ENCODE measurements at regions not wholly inside any gene's neighbourhood (a gene's known extent, or its start where the extent isn't known, plus 50 kb on each side); places are given as distances from the start of the nearest gene placed in this dataset.

- peaks cover 9 to 30% of the 10 kb centered on the region in 2 experiments; a peak in 2 of 4 replicates for H3K9me3 ChIP-seq (ENCODE audit: control insufficient read depth in 1 of 2, insufficient read depth in 1 of 2, low read depth in 1 of 2, low read length in 2 of 2)
- CTCF ChIA-PET = no interaction called here
Observed at GRCh38 chr21:20646431-20647165, 351.6 kb upstream of the NCAM2 start.

More at GRCh38 chr21:20646431-20647165, 351.6 kb upstream of the NCAM2 start:
- ChIA-PET RAD21 (ENCODE audit: low non-redundant PET in 1 of 2, low total read pairs in 2 of 2, uncharacterized antibody in 2 of 2, unreplicated experiment in 2 of 2) (no interaction called here), POLR2A (no interaction called here)
- BruUV-seq (replicated peaks) = no TSS peak
- Histone ChIP-seq H3K79me2 (ENCODE audit: insufficient read depth, low read length) (no peaks in the 10 kb centered on the region), H3K27ac (ENCODE audit: low read depth, low read length) (no peak overlapping the region), H3K36me3 (ENCODE audit: control insufficient read depth in 1 of 2, insufficient read depth in 2 of 2, low read length in 2 of 2) (no peaks in the 10 kb centered on the region), H3K4me2 (ENCODE audit: low read length) (no peak overlapping the region), H3K9me2 (ENCODE audit: insufficient read depth) (no peaks in the 10 kb centered on the region), H3K4me1 (ENCODE audit: control insufficient read depth in 1 of 2, insufficient read depth in 2 of 2, low read length in 2 of 2) (no peaks in the 10 kb centered on the region), H2AFZ (ENCODE audit: low read depth, low read length, poor library complexity, severe bottlenecking) (no peak overlapping the region), H3K27me3 (ENCODE audit: insufficient read depth, low read length) (no peaks in the 10 kb centered on the region), H4K20me1 (ENCODE audit: insufficient read depth) (no peaks in the 10 kb centered on the region), H3K4me3 (replicated peaks in 1 of 2; ENCODE audit: low read depth in 1 of 2, low read length in 2 of 2) (no peak overlapping the region), H3K9ac (ENCODE audit: low read length) (no peak overlapping the region)
- intact Hi-C loops (cut with micrococcal nuclease) = no loop called here
- TF ChIP-seq SRF (IDR thresholded peaks at IDR 0.05; ENCODE audit: low read depth) (no peak), YY1 (IDR thresholded peaks at IDR 0.05; ENCODE audit: extremely low read depth, insufficient replicate concordance, low read depth, low read length) (no peak), CBX3 (IDR thresholded peaks at IDR 0.05; ENCODE audit: low read depth) (no peak), SP1 (IDR thresholded peaks at IDR 0.05; ENCODE audit: low read depth) (no peak), RAD21 (IDR thresholded peaks at IDR 0.05; ENCODE audit: low read depth) (no peak), TCF7L2 (IDR thresholded peaks at IDR 0.05; ENCODE audit: borderline replicate concordance, extremely low read depth, insufficient read depth, insufficient read length) (no peak), POLR2A (IDR thresholded peaks at IDR 0.05; ENCODE audit: borderline replicate concordance, extremely low read depth, insufficient read depth, insufficient read length) (no peak), ELF1 (IDR thresholded peaks at IDR 0.05; ENCODE audit: borderline replicate concordance, low read depth) (no peak), FOSL1 (IDR thresholded peaks at IDR 0.05; ENCODE audit: low read depth) (no peak), EGR1 (IDR thresholded peaks at IDR 0.05; ENCODE audit: low read depth) (no peak), JUND (IDR thresholded peaks at IDR 0.05) (no peak), POLR2AphosphoS5 (IDR thresholded peaks at IDR 0.05; ENCODE audit: low read depth, low read length) (no peak)
- TF ChIP-seq, protein P1, sequence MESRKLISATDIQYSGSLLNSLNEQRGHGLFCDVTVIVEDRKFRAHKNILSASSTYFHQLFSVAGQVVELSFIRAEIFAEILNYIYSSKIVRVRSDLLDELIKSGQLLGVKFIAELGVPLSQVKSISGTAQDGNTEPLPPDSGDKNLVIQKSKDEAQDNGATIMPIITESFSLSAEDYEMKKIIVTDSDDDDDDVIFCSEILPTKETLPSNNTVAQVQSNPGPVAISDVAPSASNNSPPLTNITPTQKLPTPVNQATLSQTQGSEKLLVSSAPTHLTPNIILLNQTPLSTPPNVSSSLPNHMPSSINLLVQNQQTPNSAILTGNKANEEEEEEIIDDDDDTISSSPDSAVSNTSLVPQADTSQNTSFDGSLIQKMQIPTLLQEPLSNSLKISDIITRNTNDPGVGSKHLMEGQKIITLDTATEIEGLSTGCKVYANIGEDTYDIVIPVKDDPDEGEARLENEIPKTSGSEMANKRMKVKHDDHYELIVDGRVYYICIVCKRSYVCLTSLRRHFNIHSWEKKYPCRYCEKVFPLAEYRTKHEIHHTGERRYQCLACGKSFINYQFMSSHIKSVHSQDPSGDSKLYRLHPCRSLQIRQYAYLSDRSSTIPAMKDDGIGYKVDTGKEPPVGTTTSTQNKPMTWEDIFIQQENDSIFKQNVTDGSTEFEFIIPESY (IDR thresholded peaks at IDR 0.05; ENCODE audit: extremely low read depth, insufficient replicate concordance, low read length) = no peak
- TF ChIP-seq, protein P2, sequence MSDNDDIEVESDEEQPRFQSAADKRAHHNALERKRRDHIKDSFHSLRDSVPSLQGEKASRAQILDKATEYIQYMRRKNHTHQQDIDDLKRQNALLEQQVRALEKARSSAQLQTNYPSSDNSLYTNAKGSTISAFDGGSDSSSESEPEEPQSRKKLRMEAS (IDR thresholded peaks at IDR 0.05) = no peak
- DNase-seq (ENCODE audit: low read depth, low spot score) = no peak
- no peak for ATAC-seq

All from HCT116 (cell line).